Ectodermal cell (in vitro differentiated cells): ENCODE measurements at regions not wholly inside any gene's neighbourhood (a gene's known extent, or its start where the extent isn't known, plus 50 kb on each side); places are given as distances from the start of the nearest gene placed in this dataset.
"Not testable (repeated sequence)": the region's sequence is repeated elsewhere in the genome, so short reads cannot be mapped to it uniquely, and the experiment has no call there.

Experiments used
- H3K27ac ChIP-seq: 2 replicates; pipeline ENCODE4 v1.7.0; 2013; ENCODE audit warnings: mild to moderate bottlenecking, low read depth, low read length; ENCODE audit not compliant: insufficient read depth, poor library complexity, severe bottlenecking
- H3K27me3 ChIP-seq: 2 replicates; pipeline ENCODE4 v1.7.0; 2013; ENCODE audit warnings: mild to moderate bottlenecking, low read length; ENCODE audit not compliant: insufficient read depth, control insufficient read depth, poor library complexity, severe bottlenecking
- H3K36me3 ChIP-seq: one replicate; pipeline ENCODE4 v1.7.0; 2013; ENCODE audit warnings: low read length; ENCODE audit not compliant: control insufficient read depth, insufficient read depth
- H3K4me1 ChIP-seq: one replicate; pipeline ENCODE4 v1.7.0; 2013; ENCODE audit warnings: low read length; ENCODE audit not compliant: control insufficient read depth, insufficient read depth
- H3K4me3 ChIP-seq: 2 replicates; pipeline ENCODE4 v1.7.0; 2013; ENCODE audit warnings: low read depth, low read length, control low read depth; ENCODE audit not compliant: insufficient read depth
- H3K9me3 ChIP-seq: 2 replicates; pipeline ENCODE4 v1.7.0; 2013; ENCODE audit warnings: mild to moderate bottlenecking, low read length, moderate library complexity; ENCODE audit not compliant: control insufficient read depth
- WGBS, 2 experiments: methylation state at CpG; one replicate each; pipeline ENCODE4 v1.1.7; 2013; ENCODE audit warnings: missing lambda C conversion rate in 2 of 2; 5-methylcytosine and 5-hydroxymethylcytosine counted together

DNA sequence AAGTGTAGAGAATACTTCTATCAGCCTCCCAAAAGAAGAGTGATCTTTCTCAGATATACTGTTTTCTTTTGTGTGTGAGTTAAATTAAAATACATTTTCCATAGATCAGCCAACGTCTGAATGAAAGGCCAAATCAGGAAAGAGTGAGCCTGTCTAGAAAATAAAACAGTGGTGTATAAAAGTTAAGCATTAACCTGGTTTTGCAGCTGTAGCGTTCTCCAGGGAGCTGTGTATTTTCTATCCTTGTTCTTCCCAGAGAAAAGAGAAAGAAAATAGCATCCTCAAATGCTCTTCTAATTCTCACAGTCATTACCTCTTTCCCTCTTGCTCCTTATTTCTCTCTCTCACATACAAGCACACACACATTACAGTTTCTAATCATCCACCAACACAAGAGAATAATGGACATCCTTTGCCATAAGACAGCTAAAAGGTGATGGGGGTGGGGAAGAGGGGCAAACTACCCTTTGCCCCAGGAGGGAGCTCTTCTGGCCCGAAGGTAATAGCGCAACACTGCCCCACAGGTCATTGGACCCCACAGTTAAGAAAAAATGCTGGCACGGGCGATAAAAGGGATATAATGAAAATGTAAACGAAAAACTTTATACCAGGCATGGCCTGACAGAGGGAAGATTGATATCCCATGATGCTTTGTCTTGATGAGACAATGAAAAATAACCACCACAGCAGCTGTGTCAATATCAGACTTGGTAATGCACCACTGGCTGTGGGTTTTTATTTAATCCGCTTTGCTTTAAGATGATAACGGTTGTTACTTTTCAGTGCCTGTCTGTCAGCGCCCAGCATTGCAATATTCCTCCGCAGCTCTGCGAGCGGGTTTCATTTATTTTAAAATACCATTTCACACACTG is 150.3 kb downstream of the NUF2 start:
- Histone ChIP-seq H3K36me3 (no peaks in the 10 kb centered on the region), H3K27ac (no peak overlapping the region), H3K9me3 (no peaks in the 10 kb centered on the region), H3K27me3 (no peaks in the 10 kb centered on the region), H3K4me3 (no peak overlapping the region), H3K4me1 (no peaks in the 10 kb centered on the region)
- WGBS, 2 experiments = 93 to 95% methylated on average over 11 to 13 of the region's 13 CpGs

GRCh38 chr1:163472651-163473248 is 151.0 kb downstream of the NUF2 start:
- Histone ChIP-seq H3K36me3 (no peaks in the 10 kb centered on the region), H3K27ac (no peak overlapping the region), H3K27me3 (no peaks in the 10 kb centered on the region), H3K4me1 (no peaks in the 10 kb centered on the region), H3K9me3 (no peaks in the 10 kb centered on the region), H3K4me3 (no peak overlapping the region)
- 89 to 91% methylated on average over 9 of the region's 9 CpGs for WGBS, 2 experiments

DNA sequence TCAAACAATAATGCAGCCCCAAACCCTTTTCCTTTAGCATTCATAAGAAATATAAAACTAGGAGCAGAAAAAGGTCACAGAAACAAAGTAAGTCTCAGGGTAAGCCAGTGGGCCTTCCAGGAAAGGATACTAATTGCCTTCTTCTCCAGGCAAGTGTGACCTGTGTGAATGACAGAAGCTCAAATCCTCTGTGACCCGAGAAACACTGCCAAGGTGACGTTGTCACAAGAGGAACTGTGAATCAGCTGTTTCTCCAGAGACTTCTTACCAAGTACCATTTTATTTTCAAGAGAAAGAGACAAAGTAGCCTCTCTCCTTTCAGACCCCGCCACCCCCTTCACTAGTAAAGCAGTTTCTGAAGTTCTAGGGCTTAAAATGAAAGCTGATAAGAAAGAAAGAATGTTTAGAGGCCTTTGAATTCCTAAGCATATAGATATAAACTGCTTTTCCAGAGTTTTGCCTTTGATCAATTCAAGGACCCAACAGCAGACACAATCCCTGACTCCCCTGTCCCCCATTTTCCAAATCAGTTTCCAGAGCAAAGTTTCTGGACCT is 155.6 kb downstream of the NUF2 start:
- 90 to 92% methylated on average over 2 to 3 of the region's 3 CpGs for WGBS, 2 experiments
- H3K27ac ChIP-seq = no peak overlapping the region
- no peaks in the 10 kb centered on the region for H3K27me3 ChIP-seq
- no peaks in the 10 kb centered on the region for H3K4me1 ChIP-seq
- H3K9me3 ChIP-seq = no peaks in the 10 kb centered on the region
- no peaks in the 10 kb centered on the region for H3K36me3 ChIP-seq
- no peak overlapping the region for H3K4me3 ChIP-seq

- H3K4me3 ChIP-seq, H3K36me3 ChIP-seq, H3K4me1 ChIP-seq, H3K9me3 ChIP-seq, H3K27ac ChIP-seq, H3K27me3 ChIP-seq: not testable (repeated sequence)
- WGBS, 2 experiments = 91 to 93% methylated on average over 52 of the region's 52 CpGs
Measured at GRCh38 chr1:163498391-163499330, 176.9 kb downstream of the NUF2 start.

DNA sequence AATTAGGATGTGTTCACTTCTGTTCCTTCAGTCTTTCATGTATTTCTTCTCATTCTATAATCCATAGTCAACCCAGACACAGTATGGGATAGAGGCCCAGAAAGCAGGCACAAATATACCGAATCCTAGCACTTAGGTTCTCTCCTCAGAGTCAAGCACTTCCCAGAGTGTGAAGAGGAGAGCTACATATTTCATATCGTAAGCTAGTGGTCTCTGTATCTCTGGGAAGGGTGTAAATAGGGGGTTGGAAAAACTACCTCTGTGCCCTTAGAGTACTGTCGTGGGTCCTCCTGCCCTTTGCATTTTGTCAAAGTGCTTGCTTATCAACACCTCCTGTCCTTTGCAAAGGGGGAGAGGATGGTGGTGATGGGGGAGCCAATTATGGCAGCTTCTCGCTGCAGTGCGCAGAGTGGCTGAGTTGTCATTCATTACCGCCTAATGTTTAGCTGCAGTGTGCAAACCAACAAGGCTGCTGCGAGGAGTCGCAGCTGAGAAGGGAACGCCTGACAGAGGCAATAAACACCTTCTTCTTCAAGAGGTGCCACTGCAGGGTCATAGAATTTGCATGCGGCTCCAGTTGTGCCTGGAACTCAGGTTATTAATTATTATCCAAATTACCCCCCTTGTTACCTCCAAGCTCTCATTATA is 182.7 kb downstream of the NUF2 start:
- no peaks in the 10 kb centered on the region for H3K36me3 ChIP-seq
- H3K4me3 ChIP-seq = no peak overlapping the region
- H3K4me1 ChIP-seq = no peaks in the 10 kb centered on the region
- 94 to 97% methylated on average over 10 of the region's 10 CpGs for WGBS, 2 experiments
- no peak overlapping the region for H3K27ac ChIP-seq
- H3K9me3 ChIP-seq = no peaks in the 10 kb centered on the region
- no peaks in the 10 kb centered on the region for H3K27me3 ChIP-seq

DNA sequence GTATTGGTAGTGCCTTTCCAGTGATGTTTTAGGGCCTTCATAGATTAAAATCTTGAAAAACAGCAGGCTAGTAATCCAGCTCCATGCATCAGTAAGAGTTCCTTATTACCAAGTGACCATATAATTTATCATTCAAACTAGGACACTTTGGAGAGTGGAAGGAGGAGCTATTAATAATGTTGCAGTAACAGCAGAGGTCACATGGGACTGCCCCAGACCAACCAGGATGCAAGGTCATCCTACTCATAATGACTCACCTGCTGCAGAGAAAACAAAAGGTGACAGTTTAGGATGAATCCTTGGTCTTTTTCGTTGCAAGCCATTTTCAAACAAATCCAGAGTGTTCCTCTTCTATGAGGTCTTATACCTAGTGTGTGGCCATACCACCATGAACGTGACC is 187.4 kb downstream of the NUF2 start:
- Histone ChIP-seq H3K4me1 (no peaks in the 10 kb centered on the region), H3K9me3 (no peaks in the 10 kb centered on the region), H3K27ac (no peak overlapping the region), H3K4me3 (no peak overlapping the region), H3K36me3 (no peaks in the 10 kb centered on the region), H3K27me3 (no peaks in the 10 kb centered on the region)
- 88 to 90% methylated on average over 2 of the region's 2 CpGs for WGBS, 2 experiments

DNA sequence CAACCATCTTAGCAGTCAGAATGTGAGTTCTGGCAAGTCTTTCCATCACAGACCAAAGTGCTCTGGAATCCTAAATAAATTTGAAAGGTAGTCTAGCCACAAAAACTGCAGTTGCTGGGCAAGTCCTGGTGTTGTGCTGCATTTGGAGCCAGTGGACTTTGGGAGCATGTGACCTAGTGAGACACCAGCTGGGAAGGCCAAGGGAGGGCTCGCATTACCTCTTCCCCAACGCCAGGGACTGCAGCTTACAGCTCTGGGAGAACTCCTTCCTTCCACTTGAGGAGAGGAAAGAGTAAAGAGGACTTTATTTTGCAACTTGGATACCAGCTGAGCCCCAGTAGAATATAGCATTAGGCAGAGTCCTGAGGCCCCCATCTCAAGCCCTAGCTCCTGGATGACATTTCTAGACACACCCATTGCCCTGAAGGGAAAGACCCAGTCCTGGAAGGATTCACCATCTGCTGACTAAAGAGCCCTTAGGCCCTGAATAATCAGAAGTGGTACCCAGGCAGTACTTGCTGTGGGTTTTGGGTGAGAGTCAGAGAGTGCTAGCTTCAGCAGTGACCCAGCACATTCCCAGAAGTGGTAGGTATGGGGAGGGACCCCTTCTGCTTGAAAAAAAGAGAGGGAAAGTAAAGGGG is 190.7 kb downstream of the NUF2 start:
- H3K36me3 ChIP-seq = no peaks in the 10 kb centered on the region
- no peak overlapping the region for H3K4me3 ChIP-seq
- 78 to 81% methylated on average over 2 of the region's 2 CpGs for WGBS, 2 experiments
- H3K27ac ChIP-seq = no peak overlapping the region
- no peaks in the 10 kb centered on the region for H3K9me3 ChIP-seq
- no peaks in the 10 kb centered on the region for H3K27me3 ChIP-seq
- H3K4me1 ChIP-seq = no peaks in the 10 kb centered on the region

DNA sequence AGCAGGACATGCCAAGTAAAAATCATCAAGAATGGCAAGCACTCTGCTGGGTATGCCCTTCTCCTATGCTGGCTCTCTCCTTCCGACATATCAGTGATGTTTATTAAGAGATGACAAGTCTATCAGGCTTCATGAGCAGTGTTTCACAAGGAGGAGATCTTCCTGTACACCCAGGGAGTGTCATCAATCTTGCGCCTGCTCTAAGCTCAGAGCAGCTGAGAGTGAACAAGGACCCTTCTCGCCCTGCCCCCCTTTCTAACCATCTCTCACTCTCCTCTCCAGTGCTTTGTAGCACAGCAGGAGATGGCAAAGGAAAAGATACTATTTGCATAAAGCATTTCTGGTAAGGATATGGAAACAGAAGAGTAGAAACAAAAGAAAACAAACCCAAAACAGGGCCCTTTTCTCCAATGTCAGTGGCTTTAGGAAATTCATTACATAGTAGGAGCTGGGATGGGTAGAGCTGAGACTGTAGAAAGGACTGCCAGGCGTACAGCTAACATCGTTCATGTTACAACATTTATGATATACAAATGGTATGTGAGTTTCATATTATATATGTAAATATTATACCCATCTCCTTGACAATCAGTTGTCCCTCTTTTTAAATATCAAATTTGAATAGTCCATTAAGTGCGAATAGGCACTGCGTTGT is 201.7 kb downstream of the NUF2 start:
- Histone ChIP-seq H3K9me3 (no peaks in the 10 kb centered on the region), H3K27me3 (no peaks in the 10 kb centered on the region), H3K4me1 (peaks cover 6% of the 10 kb centered on the region), H3K36me3 (no peaks in the 10 kb centered on the region), H3K4me3 (no peak overlapping the region), H3K27ac (no peak overlapping the region)
- 69 to 86% methylated on average over 3 to 5 of the region's 7 CpGs for WGBS, 2 experiments
